ENCODE measurements at regions not wholly inside any gene's neighbourhood (a gene's known extent, or its start where the extent isn't known, plus 50 kb on each side); places are given as distances from the start of the nearest gene placed in this dataset.

DNA sequence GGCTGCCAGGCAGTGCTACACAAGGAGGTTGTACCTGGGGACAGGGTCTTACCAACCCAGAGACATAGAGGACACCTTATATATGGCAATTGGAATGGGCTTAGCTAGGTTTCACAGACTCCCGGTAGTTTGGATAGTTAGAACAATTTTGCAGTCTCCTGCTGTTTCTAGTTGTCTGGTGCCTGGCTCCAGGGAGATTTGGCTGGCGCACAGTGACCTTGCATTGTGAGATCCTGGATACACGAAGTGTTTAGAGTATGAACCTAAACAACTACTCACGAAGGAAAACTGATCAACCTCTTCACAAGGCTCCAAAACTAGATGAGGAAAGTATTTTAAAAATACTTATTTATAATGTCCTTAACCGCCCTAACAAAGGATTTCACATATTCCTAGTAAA, 614.7 kb downstream of the FAM181B start:
- Histone ChIP-seq H3K9ac (ENCODE audit: low read depth in 1 of 2, low read length in 2 of 2) (no peak overlapping the region), H3K4me3 (ENCODE audit: low read depth in 1 of 3, low read length in 3 of 3) (no peak overlapping the region), H3K4me1 (ENCODE audit: control insufficient read depth in 4 of 4, insufficient read depth in 4 of 4, low read length in 3 of 4) (no peaks in the 10 kb centered on the region), H3K27ac (ENCODE audit: low read depth in 1 of 2, low read length in 2 of 2) (no peak overlapping the region), H3K36me3 (ENCODE audit: control insufficient read depth in 4 of 4, insufficient read depth in 3 of 4, low read depth in 1 of 4, low read length in 3 of 4) (no peaks in the 10 kb centered on the region), H3K27me3 (ENCODE audit: control insufficient read depth in 4 of 4, insufficient read depth in 4 of 4, low read length in 3 of 4) (no peaks in the 10 kb centered on the region), H3K9me3 (ENCODE audit: control insufficient read depth in 4 of 4, low read length in 3 of 4) (no peaks in the 10 kb centered on the region)
- WGBS = 74% methylated on average over 5 of the region's 5 CpGs
- no peak for DNase-seq (ENCODE audit: low spot score)
- TF ChIP-seq YY1 (IDR thresholded peaks at IDR 0.05) (no peak), REST (IDR thresholded peaks at IDR 0.05) (no peak), FOXA2 (IDR thresholded peaks at IDR 0.05) (no peak), HNF4G (IDR thresholded peaks at IDR 0.05) (no peak), EGR1 (IDR thresholded peaks at IDR 0.05; ENCODE audit: low read depth in 2 of 2) (no peak), HNF4A (conservative IDR thresholded peaks at IDR 0.05) (no peak), RXRA (IDR thresholded peaks at IDR 0.05) (no peak), TAF1 (conservative IDR thresholded peaks at IDR 0.05) (no peak), CTCF (IDR thresholded peaks at IDR 0.05; ENCODE audit: low read depth, low read length, missing input control) (no peak), FOXA1 (IDR thresholded peaks at IDR 0.05) (no peak), SP1 (IDR thresholded peaks at IDR 0.05) (no peak), GABPA (IDR thresholded peaks at IDR 0.05 in 1 of 2, conservative IDR thresholded peaks at IDR 0.05 in 1 of 2) (no peak), JUND (IDR thresholded peaks at IDR 0.05) (no peak), MAX (IDR thresholded peaks at IDR 0.05) (no peak), NR2F2 (IDR thresholded peaks at IDR 0.05) (no peak), RAD21 (IDR thresholded peaks at IDR 0.05) (no peak)
- TF ChIP-seq, protein P1, sequence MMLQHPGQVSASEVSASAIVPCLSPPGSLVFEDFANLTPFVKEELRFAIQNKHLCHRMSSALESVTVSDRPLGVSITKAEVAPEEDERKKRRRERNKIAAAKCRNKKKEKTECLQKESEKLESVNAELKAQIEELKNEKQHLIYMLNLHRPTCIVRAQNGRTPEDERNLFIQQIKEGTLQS (IDR thresholded peaks at IDR 0.05) = no peak
- TF ChIP-seq, protein P2, sequence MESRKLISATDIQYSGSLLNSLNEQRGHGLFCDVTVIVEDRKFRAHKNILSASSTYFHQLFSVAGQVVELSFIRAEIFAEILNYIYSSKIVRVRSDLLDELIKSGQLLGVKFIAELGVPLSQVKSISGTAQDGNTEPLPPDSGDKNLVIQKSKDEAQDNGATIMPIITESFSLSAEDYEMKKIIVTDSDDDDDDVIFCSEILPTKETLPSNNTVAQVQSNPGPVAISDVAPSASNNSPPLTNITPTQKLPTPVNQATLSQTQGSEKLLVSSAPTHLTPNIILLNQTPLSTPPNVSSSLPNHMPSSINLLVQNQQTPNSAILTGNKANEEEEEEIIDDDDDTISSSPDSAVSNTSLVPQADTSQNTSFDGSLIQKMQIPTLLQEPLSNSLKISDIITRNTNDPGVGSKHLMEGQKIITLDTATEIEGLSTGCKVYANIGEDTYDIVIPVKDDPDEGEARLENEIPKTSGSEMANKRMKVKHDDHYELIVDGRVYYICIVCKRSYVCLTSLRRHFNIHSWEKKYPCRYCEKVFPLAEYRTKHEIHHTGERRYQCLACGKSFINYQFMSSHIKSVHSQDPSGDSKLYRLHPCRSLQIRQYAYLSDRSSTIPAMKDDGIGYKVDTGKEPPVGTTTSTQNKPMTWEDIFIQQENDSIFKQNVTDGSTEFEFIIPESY (IDR thresholded peaks at IDR 0.05) = no peak

Data from liver (tissue), 8 donors.